ENCODE measurements at regions not wholly inside any gene's neighbourhood (a gene's known extent, or its start where the extent isn't known, plus 50 kb on each side); places are given as distances from the start of the nearest gene placed in this dataset.

GRCh38 chrX:69299951-69300714 lies 134.9 kb upstream of the PJA1 start:
- Mint-ChIP-seq H3K36me3 (ENCODE audit: unreplicated experiment) (no peaks in the 10 kb centered on the region), H3K27me3 (ENCODE audit: unreplicated experiment) (peaks cover 1% of the 10 kb centered on the region), H3K4me3 (ENCODE audit: unreplicated experiment) (no peak overlapping the region), H3K4me1 (ENCODE audit: unreplicated experiment) (no peaks in the 10 kb centered on the region), H3K27ac (ENCODE audit: unreplicated experiment) (no peak overlapping the region), H3K9me3 (ENCODE audit: unreplicated experiment) (no peaks in the 10 kb centered on the region)
- TF ChIP-seq, protein P1, sequence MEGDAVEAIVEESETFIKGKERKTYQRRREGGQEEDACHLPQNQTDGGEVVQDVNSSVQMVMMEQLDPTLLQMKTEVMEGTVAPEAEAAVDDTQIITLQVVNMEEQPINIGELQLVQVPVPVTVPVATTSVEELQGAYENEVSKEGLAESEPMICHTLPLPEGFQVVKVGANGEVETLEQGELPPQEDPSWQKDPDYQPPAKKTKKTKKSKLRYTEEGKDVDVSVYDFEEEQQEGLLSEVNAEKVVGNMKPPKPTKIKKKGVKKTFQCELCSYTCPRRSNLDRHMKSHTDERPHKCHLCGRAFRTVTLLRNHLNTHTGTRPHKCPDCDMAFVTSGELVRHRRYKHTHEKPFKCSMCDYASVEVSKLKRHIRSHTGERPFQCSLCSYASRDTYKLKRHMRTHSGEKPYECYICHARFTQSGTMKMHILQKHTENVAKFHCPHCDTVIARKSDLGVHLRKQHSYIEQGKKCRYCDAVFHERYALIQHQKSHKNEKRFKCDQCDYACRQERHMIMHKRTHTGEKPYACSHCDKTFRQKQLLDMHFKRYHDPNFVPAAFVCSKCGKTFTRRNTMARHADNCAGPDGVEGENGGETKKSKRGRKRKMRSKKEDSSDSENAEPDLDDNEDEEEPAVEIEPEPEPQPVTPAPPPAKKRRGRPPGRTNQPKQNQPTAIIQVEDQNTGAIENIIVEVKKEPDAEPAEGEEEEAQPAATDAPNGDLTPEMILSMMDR (IDR thresholded peaks at IDR 0.05) = no peak
- DNase-seq (ENCODE audit: extremely low spot score, unreplicated experiment) = no peak

- TF ChIP-seq, protein P1 (IDR thresholded peaks at IDR 0.05) = no peak
- Mint-ChIP-seq H3K4me3 (ENCODE audit: unreplicated experiment) (no peak overlapping the region), H3K4me1 (ENCODE audit: unreplicated experiment) (no peaks in the 10 kb centered on the region), H3K27me3 (ENCODE audit: unreplicated experiment) (no peaks in the 10 kb centered on the region), H3K36me3 (ENCODE audit: unreplicated experiment) (no peaks in the 10 kb centered on the region), H3K9me3 (ENCODE audit: unreplicated experiment) (no peaks in the 10 kb centered on the region), H3K27ac (ENCODE audit: unreplicated experiment) (no peak overlapping the region)
- no peak for DNase-seq (ENCODE audit: extremely low spot score, unreplicated experiment)
These were observed 134.0 kb upstream of the PJA1 start for GRCh38 chrX:69299285-69299684.

DNA sequence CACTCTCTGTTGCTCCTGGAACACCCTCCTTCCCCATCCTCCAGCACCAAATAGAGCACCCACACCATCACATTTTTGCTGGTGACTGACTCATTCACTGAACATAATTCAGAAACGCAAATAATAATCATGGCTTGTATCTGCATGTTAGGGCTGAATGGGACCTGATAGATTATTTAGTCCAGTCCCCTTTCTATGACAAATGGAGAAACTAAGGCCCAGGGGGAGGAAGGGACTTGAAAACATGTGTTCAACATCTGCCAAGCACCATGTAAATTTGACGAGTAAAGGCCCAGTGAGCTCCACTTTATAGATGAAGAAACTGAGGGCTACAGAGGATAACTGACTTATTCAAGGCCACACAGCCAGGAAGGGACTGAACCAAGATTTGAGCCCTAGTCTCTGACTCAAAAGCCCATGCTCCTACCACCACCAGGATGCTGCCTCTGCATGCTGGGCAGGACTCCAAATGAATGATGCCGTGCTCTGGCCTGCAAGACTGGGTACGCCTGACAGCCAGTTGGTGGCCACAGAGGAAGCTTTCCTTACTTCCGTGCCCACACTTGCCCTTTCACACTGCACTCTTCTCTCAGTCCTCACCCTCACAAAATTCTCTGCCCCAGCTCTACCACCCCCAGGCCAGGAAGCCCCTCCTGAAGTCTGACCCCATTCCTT lies 133.3 kb upstream of the PJA1 start:
- Mint-ChIP-seq H3K36me3 (ENCODE audit: unreplicated experiment) (no peaks in the 10 kb centered on the region), H3K9me3 (ENCODE audit: unreplicated experiment) (no peaks in the 10 kb centered on the region)

GRCh38 chrX:69297506-69297905 lies 132.3 kb upstream of the PJA1 start:
- H3K4me3 Mint-ChIP-seq (ENCODE audit: unreplicated experiment) = no peak overlapping the region
- H3K9me3 Mint-ChIP-seq (ENCODE audit: unreplicated experiment) = no peaks in the 10 kb centered on the region
- no peak overlapping the region for H3K27ac Mint-ChIP-seq (ENCODE audit: unreplicated experiment)
- TF ChIP-seq, protein P1 (IDR thresholded peaks at IDR 0.05) = no peak
- H3K36me3 Mint-ChIP-seq (ENCODE audit: unreplicated experiment) = no peaks in the 10 kb centered on the region
- no peaks in the 10 kb centered on the region for H3K4me1 Mint-ChIP-seq (ENCODE audit: unreplicated experiment)
- DNase-seq (ENCODE audit: extremely low spot score, unreplicated experiment) = no peak
- no peaks in the 10 kb centered on the region for H3K27me3 Mint-ChIP-seq (ENCODE audit: unreplicated experiment)

More for the DNA sequence above, 133.3 kb upstream of the PJA1 start:
- H3K4me3 Mint-ChIP-seq (ENCODE audit: unreplicated experiment) = no peak overlapping the region
- TF ChIP-seq, protein P1 (IDR thresholded peaks at IDR 0.05) = no peak
- H3K27ac Mint-ChIP-seq (ENCODE audit: unreplicated experiment) = no peak overlapping the region
- DNase-seq (ENCODE audit: extremely low spot score, unreplicated experiment) = no peak
- no peaks in the 10 kb centered on the region for H3K4me1 Mint-ChIP-seq (ENCODE audit: unreplicated experiment)
- H3K27me3 Mint-ChIP-seq (ENCODE audit: unreplicated experiment) = no peaks in the 10 kb centered on the region
